T follicular helper cell (primary cell): ENCODE measurements at regions not wholly inside any gene's neighbourhood (a gene's known extent, or its start where the extent isn't known, plus 50 kb on each side); places are given as distances from the start of the nearest gene placed in this dataset.
"Not testable (repeated sequence)": the region's sequence is repeated elsewhere in the genome, so short reads cannot be mapped to it uniquely, and the experiment has no call there.

Source experiments
- DNase-seq: peaks from one replicate; pipeline ENCODE4 v3.0.0-alpha.2; 2020; ENCODE audit warnings: low read depth

DNA sequence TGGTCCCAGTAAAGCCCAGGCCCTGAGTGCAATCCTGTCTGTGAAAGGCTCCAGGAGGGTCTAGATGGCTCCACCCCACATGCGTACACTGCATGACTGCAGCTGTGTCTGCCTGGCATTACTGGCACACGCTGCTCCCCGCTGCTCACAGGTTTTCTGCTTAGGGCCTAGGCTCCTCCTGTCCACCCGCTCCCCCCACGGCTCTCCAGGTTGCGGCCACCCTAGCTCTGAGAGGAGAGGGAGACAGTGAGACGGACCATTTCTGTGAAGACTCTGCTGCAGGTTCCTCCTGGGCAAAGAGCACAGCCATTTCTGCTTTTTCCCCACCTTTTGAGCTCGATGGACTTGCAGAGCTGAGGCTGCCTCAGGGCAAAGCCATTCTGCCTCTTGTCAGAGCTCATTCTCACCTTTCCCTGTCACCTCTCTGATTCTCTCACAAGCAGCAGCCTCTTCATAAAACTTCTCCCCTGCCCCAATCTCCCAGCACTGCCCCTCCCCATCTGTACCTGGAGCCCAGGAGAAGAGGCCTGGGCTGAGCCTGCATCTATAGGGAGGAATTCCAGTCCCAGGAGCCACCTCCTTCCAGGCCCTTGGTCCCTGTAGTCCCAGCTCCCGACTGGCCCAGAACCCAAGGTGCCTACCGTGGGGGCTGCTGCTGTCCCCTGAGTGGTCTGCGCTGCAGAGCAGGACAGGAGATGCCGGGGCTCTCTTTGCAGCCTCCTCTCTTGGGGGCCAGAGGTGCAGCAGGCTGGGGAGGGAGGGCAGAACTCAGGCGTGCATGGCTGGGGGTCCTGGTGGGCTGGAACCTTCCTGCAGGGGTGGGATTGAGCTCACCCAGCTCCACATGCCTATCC, 433.7 kb upstream of the B3GAT1 start:
- DNase-seq, result no peak

GRCh38 chr11:134844838-134845237, 432.8 kb upstream of the B3GAT1 start:
- DNase-seq, result no peak

DNA sequence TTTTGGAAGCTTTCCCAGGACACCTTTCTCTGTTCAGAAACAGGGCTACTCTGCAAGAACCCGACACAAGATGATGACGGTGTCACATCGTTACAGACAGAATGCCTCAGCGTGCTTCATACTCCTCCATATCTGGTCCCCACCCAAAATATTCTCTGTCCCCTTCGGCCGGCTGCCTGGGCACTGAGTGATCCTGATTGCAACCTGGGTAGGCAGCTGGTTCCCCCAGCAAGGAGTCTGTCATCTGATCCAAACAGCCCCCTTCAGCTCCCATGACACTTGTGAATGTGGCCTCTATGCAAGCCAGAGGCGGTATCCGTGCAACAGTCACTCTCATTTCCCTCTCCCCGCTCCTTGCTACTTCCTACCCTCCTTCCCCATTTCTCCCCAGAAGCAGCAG, 431.7 kb upstream of the B3GAT1 start:
- DNase-seq, result no peak

GRCh38 chr11:134843020-134843419, 431.0 kb upstream of the B3GAT1 start:
- DNase-seq, result no peak

GRCh38 chr11:134841972-134842371, 429.9 kb upstream of the B3GAT1 start:
- DNase-seq, result no peak

DNA sequence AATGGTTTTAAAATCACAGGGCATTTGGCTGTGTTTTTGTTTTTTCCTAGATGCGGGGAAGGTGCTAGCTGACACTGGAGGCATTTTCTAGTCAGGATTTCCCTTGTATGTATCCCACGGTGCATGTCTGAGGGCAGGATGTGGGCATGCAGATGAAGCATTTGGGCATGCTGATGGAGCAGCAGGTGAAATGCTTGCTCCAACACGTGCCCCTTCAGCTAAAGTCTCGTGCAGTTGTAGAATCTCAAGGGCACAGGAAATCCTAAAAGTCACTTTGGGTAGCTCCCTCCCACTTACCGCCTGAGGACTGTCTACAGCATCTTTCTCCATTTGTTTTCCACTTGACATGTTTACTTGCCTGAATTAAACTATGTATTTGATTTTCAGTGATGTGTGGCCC, 429.4 kb upstream of the B3GAT1 start:
- no peak for DNase-seq

DNA sequence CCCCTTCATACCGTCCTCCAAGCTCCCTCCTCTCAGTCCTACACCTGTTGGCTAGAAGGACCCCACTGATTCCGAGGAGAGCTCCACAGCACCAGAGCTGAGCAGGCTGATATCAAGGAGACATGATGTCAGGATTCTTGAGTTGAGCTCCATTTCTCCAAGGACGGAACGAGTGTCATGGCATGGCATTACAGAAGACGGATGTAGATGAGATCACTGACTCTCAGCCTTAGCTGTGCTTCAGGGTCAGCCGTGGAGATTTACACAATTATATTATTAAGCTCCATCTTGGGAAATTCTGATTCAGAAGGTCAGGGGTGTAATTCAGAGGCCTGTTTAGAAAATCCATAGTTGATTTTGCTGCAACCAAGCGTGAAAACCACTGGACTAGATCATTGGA, 428.9 kb upstream of the B3GAT1 start:
- no peak for DNase-seq

DNA sequence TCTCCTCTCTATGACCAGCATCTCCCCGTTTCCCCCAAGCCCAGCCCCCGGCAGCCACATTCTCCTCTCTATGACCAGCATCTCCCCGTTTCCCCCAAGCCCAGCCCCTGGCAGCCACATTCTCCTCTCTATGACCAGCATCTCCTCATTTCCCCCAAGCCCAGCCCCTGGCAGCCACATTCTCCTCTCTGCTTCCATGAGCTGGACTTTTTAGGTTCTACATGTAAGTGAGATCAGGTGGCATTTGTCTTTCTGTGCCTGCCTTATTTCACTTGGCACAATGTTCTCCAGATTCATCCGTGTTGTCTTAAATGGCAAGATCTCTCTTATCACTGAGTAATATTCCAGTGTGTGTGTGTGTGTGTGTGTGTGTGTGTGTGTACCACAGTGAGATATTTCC, 428.1 kb upstream of the B3GAT1 start:
- DNase-seq, result not testable (repeated sequence)

- no peak for DNase-seq
Measured at GRCh38 chr11:134838708-134839107, 426.7 kb upstream of the B3GAT1 start.

GRCh38 chr11:134837887-134838232, 425.8 kb upstream of the B3GAT1 start:
- DNase-seq, result no peak

- no peak for DNase-seq
Measured at GRCh38 chr11:134837166-134837886, 425.3 kb upstream of the B3GAT1 start.

GRCh38 chr11:134836561-134836960, 424.5 kb upstream of the B3GAT1 start:
- no peak for DNase-seq

DNA sequence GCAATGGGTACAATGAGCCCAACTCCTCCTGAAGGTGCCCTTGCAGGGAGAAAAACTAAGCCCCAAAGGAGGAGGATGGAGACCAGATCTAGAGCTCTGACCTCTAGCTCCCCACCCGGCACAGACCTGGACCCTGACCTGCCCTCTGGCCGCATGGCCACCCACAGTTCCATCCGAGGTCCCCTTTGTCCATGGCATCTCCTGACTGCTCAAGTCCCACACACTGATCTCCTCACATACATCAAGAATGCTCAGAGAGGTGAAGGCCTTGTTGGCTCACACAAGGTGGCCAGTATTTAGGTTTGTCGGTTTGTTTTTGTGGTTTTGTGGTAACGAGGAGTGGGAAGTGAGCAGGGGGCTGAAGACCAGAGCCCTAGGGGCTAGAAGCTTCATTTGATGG, 423.5 kb upstream of the B3GAT1 start:
- no peak for DNase-seq

GRCh38 chr11:134830312-134830711, 418.3 kb upstream of the B3GAT1 start:
- DNase-seq, result no peak

DNA sequence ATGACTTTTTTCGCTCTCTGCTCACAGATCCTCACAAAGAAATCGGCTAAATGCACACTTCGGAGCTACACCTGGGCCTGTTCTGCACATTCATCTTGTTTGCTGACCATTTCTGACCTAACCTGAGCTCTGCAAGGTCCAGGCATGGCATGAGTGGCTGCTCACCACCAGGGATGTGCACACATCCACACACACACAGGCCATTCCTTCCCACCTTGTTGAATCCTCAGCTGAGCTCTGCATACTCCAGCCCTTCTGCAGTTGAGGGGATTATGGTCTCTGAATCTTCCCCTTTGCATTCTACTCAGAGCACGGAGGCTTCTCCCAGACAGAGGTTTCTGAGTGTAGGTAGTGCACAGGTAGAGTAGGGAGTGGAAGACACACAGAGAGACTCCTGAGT, 411.9 kb upstream of the B3GAT1 start:
- no peak for DNase-seq

DNA sequence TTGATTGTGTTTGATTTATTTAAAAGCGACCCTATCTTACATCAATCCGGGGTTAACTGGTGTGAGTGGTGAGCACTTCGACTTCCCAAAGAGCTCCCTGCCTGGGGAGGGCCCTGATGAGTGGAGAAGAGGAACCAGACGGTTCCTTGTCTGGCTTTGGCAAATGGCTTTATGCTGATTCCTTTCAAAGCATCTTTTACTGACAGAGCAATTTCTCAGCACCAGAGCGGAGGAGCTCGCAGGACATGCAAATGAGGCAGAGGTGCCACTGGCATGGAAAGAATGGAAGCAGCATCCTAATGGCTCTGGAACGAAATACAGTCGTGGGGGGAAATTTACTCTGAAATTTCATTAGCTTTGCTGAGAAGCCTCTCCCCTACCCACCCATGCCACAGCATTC, 410.9 kb upstream of the B3GAT1 start:
- DNase-seq, result no peak

GRCh38 chr11:134821422-134821821, 409.4 kb upstream of the B3GAT1 start:
- DNase-seq, result no peak

GRCh38 chr11:134819041-134819440, 407.0 kb upstream of the B3GAT1 start:
- no peak for DNase-seq

DNA sequence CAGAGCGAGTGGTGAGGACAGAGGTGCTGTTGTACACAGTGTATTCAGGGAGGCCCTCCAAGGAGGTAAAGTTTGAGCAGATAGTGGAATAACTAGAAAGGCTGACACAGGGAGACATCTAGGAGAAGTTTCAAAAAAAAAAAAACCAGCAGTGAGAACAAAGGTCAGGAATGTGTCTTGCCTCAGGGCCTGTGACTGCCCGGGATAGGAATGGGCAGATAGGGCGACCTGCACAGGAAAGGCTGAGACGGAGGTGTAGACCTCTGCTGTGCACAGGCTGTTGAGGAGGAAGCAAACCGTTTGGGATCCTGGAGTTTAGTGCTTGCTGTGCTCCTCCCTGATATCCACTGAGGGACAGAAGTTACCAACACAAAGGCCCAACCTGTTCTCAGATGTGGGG, 406.5 kb upstream of the B3GAT1 start:
- DNase-seq, result no peak

GRCh38 chr11:134815404-134815803, 403.4 kb upstream of the B3GAT1 start:
- no peak for DNase-seq

DNA sequence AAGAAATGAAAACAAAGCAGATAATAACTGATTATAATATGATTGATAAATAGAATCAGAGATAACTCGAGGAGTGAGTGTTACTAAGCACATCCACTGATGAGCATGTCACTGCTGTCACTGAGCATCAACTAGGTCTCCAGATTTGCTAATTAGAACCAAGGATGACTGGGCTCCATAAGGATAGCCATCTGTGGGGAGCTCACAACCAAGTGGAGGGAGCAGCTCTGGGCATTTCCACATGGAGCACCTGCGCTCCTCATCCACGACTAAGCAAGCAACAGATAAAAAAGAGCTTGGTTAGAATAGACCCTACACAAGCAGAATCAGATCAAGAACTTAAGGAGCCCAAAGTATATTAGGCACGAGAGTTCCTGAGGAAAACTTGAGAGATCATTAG, 396.0 kb upstream of the B3GAT1 start:
- no peak for DNase-seq

DNA sequence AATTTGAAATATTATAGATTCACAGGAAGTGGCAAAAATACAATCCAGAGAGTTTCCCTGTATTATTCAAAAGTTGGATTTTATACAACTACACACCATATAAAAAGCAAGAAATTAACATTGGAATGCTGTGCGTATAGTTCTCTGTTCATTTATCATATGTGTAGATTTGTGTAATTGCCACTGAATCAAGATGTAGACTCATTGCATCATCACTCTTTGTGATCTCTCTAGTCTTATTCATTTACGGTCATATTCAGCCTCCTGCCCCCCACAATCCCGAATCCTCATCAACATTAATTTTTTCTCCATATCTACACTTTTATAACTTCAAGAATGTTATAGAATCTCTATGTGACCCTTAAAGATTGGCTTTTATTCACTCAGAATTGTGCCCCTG, 390.6 kb upstream of the B3GAT1 start:
- DNase-seq, result no peak

DNA sequence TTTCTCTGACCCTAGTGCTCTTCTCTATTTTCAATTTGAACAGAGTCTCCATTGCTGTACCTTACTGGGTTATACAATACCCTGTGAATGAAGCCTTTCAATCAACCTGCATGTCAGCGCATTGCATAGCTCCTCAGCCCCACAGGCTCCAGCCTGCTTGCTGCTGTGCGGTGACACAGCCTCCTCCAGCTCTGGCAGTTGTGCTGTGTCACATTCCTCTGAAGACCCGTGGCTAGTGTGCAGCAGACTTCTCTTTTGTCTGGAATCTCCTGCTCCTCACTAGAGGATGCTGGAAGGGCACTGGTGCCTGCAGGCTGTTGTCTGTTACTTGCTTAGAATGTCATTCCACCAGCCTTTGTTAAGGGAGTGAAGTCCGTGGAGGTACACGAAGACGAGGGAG, 390.1 kb upstream of the B3GAT1 start:
- no peak for DNase-seq

- no peak for DNase-seq
Measured at GRCh38 chr11:134801570-134801969, 389.5 kb upstream of the B3GAT1 start.
